ENCODE measurements at regions not wholly inside any gene's neighbourhood (a gene's known extent, or its start where the extent isn't known, plus 50 kb on each side); places are given as distances from the start of the nearest gene placed in this dataset.

DNA sequence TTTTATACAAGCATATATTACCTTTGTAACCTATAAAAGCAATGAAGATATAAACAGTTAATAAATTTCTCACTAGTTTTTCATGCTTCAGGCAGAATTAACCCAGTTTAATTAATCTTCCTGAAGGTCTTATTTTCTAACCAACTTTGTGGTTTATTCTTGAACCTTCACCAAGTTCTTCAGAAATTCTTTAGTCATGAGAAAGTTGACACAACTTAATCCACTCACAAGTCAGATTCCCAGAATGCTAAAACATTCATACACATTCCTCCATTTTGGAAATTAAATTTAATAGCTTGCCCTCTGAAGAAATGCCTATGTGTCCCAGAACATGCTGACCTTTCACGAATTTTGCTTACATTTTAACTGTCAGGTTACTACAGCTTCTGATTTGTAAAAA is 105.4 kb upstream of the PAM start:
- no peak overlapping the region for H3K27ac Mint-ChIP-seq (ENCODE audit: unreplicated experiment)
- H3K27me3 Mint-ChIP-seq (ENCODE audit: unreplicated experiment): peaks cover 4% of the 10 kb centered on the region
- TF ChIP-seq, protein P1, sequence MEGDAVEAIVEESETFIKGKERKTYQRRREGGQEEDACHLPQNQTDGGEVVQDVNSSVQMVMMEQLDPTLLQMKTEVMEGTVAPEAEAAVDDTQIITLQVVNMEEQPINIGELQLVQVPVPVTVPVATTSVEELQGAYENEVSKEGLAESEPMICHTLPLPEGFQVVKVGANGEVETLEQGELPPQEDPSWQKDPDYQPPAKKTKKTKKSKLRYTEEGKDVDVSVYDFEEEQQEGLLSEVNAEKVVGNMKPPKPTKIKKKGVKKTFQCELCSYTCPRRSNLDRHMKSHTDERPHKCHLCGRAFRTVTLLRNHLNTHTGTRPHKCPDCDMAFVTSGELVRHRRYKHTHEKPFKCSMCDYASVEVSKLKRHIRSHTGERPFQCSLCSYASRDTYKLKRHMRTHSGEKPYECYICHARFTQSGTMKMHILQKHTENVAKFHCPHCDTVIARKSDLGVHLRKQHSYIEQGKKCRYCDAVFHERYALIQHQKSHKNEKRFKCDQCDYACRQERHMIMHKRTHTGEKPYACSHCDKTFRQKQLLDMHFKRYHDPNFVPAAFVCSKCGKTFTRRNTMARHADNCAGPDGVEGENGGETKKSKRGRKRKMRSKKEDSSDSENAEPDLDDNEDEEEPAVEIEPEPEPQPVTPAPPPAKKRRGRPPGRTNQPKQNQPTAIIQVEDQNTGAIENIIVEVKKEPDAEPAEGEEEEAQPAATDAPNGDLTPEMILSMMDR (IDR thresholded peaks at IDR 0.05; ENCODE audit: unreplicated experiment): no peak
- H3K4me1 Mint-ChIP-seq (ENCODE audit: unreplicated experiment): no peaks in the 10 kb centered on the region
- no peak overlapping the region for H3K4me3 Mint-ChIP-seq (ENCODE audit: unreplicated experiment)
- H3K9me3 Mint-ChIP-seq (ENCODE audit: unreplicated experiment): no peaks in the 10 kb centered on the region
- H3K36me3 Mint-ChIP-seq (ENCODE audit: low read depth, unreplicated experiment): no peaks in the 10 kb centered on the region
- no peak for DNase-seq (ENCODE audit: low spot score)

DNA sequence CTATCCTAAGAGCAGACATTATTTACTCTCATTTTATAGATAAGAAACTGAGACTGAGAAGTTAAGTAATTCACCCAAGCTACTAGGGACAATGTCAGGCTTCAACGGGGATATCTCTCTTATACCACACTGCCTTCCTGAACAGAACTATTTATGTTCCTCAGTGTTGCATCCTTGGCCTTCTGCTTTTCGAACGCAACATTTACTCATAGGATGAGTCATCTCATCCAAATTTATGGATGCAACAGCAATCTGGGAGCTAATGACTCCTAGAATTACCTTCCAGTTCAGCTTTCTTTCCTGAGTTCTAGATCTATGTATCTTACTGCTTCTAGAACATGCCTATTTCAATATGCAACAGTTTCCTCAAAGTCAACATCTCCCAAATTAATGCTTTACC is 103.6 kb upstream of the PAM start:
- TF ChIP-seq, protein P1 (IDR thresholded peaks at IDR 0.05; ENCODE audit: unreplicated experiment): no peak
- no peaks in the 10 kb centered on the region for H3K4me1 Mint-ChIP-seq (ENCODE audit: unreplicated experiment)
- DNase-seq (ENCODE audit: low spot score): no peak

DNA sequence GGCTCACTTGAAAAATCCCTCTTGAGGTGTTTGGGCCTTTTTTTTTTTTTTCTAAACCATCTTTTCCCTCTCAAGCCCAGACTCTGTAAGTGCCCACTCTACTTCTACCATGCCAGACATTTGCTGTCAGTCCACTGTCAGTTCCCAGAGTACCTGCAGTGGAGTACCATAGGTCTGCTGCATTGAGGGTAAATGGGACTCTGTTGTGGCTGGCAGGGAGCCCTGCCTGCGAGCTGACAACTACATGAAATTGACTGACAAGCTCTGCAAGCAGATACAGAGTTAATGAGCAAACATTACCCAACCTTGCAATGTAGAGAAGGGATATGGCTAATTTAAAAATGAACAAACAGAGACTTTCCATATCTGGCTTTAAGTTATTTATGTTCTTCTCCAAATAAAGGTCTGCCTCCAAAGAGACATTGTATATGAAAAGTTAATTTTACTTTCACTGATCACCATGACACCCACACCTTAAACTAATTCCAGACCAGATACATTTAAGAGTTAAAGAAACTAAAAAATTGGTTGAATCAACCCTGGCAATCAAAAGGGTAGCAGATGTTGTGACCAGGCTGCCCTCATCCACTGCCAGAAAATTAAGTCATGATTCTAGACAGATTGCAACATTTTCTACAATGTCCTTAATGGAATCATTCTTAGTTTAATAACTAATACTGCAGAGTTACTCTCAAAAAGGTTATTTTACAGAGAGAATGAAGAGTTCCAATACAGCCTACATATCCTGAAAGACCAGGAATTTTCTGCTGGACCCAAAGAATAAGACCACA is 100.4 kb upstream of the PAM start:
- Mint-ChIP-seq H3K36me3 (ENCODE audit: low read depth, unreplicated experiment) (no peaks in the 10 kb centered on the region), H3K4me3 (ENCODE audit: unreplicated experiment) (no peak overlapping the region), H3K27me3 (ENCODE audit: unreplicated experiment) (peaks cover 2% of the 10 kb centered on the region), H3K9me3 (ENCODE audit: unreplicated experiment) (no peaks in the 10 kb centered on the region), H3K4me1 (ENCODE audit: unreplicated experiment) (no peaks in the 10 kb centered on the region), H3K27ac (ENCODE audit: unreplicated experiment) (no peak overlapping the region)
- no peak for DNase-seq (ENCODE audit: low spot score)
- TF ChIP-seq, protein P1 (IDR thresholded peaks at IDR 0.05; ENCODE audit: unreplicated experiment): no peak

More for the DNA sequence above, 103.6 kb upstream of the PAM start:
- H3K27ac Mint-ChIP-seq (ENCODE audit: unreplicated experiment): no peak overlapping the region
- H3K4me3 Mint-ChIP-seq (ENCODE audit: unreplicated experiment): no peak overlapping the region
- H3K9me3 Mint-ChIP-seq (ENCODE audit: unreplicated experiment): no peaks in the 10 kb centered on the region
- H3K27me3 Mint-ChIP-seq (ENCODE audit: unreplicated experiment): peaks cover 4% of the 10 kb centered on the region
- H3K36me3 Mint-ChIP-seq (ENCODE audit: low read depth, unreplicated experiment): no peaks in the 10 kb centered on the region

DNA sequence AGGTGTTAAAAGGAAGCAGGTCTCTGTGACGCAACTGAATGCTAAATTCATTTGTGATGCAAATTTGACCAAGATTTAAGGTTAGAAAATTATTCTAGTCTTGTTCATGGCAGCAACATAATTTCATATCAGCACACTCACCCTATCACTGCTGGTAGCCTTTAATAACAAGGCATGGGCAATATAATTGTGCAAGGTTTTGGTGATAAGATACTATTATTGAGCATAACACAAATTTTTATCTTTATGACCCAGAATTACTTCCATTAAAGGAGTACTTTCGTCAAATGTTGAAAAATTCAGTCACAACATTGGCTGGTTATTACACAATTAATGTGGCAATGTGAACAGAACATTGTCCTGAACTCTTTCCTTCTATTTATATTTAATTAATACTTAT is 96.0 kb upstream of the PAM start:
- Mint-ChIP-seq H3K27me3 (ENCODE audit: unreplicated experiment) (no peaks in the 10 kb centered on the region), H3K4me1 (ENCODE audit: unreplicated experiment) (no peaks in the 10 kb centered on the region), H3K27ac (ENCODE audit: unreplicated experiment) (no peak overlapping the region), H3K36me3 (ENCODE audit: low read depth, unreplicated experiment) (no peaks in the 10 kb centered on the region), H3K9me3 (ENCODE audit: unreplicated experiment) (no peaks in the 10 kb centered on the region), H3K4me3 (ENCODE audit: unreplicated experiment) (no peak overlapping the region)
- TF ChIP-seq, protein P1 (IDR thresholded peaks at IDR 0.05; ENCODE audit: unreplicated experiment): no peak
- no peak for DNase-seq (ENCODE audit: low spot score)

DNA sequence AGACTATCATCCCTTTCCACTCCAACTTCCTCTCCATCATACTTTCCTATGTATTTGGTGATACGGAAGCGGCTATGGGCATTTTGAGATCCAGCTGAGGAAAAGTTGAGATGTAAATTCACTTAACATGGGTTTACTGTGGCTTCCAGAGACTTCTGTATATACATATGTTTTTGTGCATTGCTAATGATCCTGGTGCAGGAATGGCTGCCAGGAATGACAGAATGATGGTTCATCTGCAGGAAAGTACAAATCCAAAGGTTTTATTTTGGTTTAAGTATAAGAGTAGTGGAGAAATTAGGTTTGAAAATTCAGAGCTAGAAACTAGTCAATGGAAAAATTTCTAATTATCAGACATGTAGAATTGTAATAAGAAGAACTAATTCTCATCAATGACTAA is 95.0 kb upstream of the PAM start:
- H3K4me1 Mint-ChIP-seq (ENCODE audit: unreplicated experiment): no peaks in the 10 kb centered on the region
- no peaks in the 10 kb centered on the region for H3K27me3 Mint-ChIP-seq (ENCODE audit: unreplicated experiment)
- H3K9me3 Mint-ChIP-seq (ENCODE audit: unreplicated experiment): no peaks in the 10 kb centered on the region

More for the DNA sequence above, 95.0 kb upstream of the PAM start:
- no peak overlapping the region for H3K4me3 Mint-ChIP-seq (ENCODE audit: unreplicated experiment)
- no peak for DNase-seq (ENCODE audit: low spot score)
- TF ChIP-seq, protein P1 (IDR thresholded peaks at IDR 0.05; ENCODE audit: unreplicated experiment): no peak
- H3K27ac Mint-ChIP-seq (ENCODE audit: unreplicated experiment): no peak overlapping the region
- H3K36me3 Mint-ChIP-seq (ENCODE audit: low read depth, unreplicated experiment): no peaks in the 10 kb centered on the region
